ENCODE measurements at regions not wholly inside any gene's neighbourhood (a gene's known extent, or its start where the extent isn't known, plus 50 kb on each side); places are given as distances from the start of the nearest gene placed in this dataset.

DNA sequence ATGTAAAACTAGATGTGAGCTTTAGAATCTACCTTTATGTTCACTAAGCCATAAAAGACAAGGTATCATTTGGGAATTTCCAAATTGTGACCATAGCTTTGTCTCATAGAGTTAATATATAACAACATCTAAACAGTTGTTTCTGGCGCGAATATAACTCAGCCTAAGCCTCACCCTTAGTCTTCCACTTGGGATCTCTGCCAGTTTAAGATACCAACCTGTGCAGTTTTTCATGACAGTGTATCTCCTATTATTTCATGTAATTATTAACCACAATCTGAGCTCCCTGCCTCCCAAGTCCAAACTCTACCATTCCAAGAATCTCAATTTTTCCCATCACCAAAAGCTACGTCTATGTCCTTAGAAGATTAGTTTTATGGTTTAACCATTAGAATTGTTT is 572.5 kb upstream of the ISX start:
- intact Hi-C loops (cut with micrococcal nuclease), result no loop called here
- H3K9me3 ChIP-seq (replicated peaks), result peaks cover 29% of the 10 kb centered on the region
- peaks cover 21% of the 10 kb centered on the region for H3K27me3 ChIP-seq (ENCODE audit: low read depth)
- DNase-seq, result no peak
- H3K36me3 ChIP-seq, result no peaks in the 10 kb centered on the region
- H3K4me3 ChIP-seq, result no peak overlapping the region
- no peak overlapping the region for H3K27ac ChIP-seq (replicated peaks)
- TF ChIP-seq, protein P1, sequence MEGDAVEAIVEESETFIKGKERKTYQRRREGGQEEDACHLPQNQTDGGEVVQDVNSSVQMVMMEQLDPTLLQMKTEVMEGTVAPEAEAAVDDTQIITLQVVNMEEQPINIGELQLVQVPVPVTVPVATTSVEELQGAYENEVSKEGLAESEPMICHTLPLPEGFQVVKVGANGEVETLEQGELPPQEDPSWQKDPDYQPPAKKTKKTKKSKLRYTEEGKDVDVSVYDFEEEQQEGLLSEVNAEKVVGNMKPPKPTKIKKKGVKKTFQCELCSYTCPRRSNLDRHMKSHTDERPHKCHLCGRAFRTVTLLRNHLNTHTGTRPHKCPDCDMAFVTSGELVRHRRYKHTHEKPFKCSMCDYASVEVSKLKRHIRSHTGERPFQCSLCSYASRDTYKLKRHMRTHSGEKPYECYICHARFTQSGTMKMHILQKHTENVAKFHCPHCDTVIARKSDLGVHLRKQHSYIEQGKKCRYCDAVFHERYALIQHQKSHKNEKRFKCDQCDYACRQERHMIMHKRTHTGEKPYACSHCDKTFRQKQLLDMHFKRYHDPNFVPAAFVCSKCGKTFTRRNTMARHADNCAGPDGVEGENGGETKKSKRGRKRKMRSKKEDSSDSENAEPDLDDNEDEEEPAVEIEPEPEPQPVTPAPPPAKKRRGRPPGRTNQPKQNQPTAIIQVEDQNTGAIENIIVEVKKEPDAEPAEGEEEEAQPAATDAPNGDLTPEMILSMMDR (IDR thresholded peaks at IDR 0.05; ENCODE audit: borderline replicate concordance), result no peak
- H3K4me1 ChIP-seq, result no peaks in the 10 kb centered on the region

GRCh38 chr22:34501366-34501965 is 564.5 kb upstream of the ISX start:
- Histone ChIP-seq H3K36me3 (no peaks in the 10 kb centered on the region), H3K4me1 (no peaks in the 10 kb centered on the region), H3K4me3 (no peak overlapping the region), H3K27ac (replicated peaks) (no peak overlapping the region), H3K27me3 (ENCODE audit: low read depth) (peaks cover 27% of the 10 kb centered on the region), H3K9me3 (replicated peaks) (peaks cover 20% of the 10 kb centered on the region)
- intact Hi-C loops (cut with micrococcal nuclease), result no loop called here
- no peak for DNase-seq
- TF ChIP-seq, protein P1 (IDR thresholded peaks at IDR 0.05; ENCODE audit: borderline replicate concordance), result no peak

DNA sequence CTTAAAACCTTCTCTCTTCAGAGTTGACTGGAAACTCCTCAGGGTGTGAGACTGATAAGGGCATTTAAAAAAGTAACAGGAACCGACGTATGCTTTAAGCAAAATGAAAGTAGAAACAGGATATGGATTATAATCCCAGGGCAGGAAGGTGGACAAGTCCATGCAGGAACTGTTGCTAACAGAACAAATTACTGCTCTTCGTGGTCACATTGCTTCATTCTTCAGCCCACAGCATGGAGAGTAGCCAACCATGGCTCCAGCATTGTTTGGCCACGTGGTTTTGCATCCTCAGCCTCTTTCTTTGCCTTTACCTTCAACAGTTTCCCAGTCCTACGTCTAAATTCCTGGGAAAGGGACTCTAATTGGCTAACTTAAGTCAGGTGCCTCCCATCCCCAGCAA is 563.1 kb upstream of the ISX start:
- Histone ChIP-seq H3K36me3 (no peaks in the 10 kb centered on the region), H3K9me3 (replicated peaks) (peaks cover 10% of the 10 kb centered on the region), H3K27ac (replicated peaks) (no peak overlapping the region), H3K4me1 (no peaks in the 10 kb centered on the region), H3K27me3 (ENCODE audit: low read depth) (peaks cover 27% of the 10 kb centered on the region), H3K4me3 (no peak overlapping the region)
- intact Hi-C loops (cut with micrococcal nuclease), result no loop called here
- DNase-seq, result no peak
- TF ChIP-seq, protein P1 (IDR thresholded peaks at IDR 0.05; ENCODE audit: borderline replicate concordance), result no peak

GRCh38 chr22:34508797-34509196 is 557.2 kb upstream of the ISX start:
- H3K4me1 ChIP-seq, result no peaks in the 10 kb centered on the region
- no peak overlapping the region for H3K4me3 ChIP-seq
- H3K27me3 ChIP-seq (ENCODE audit: low read depth), result peaks cover 74% of the 10 kb centered on the region
- H3K36me3 ChIP-seq, result no peaks in the 10 kb centered on the region
- no peak for DNase-seq
- intact Hi-C loops (cut with micrococcal nuclease), result no loop called here
- H3K9me3 ChIP-seq (replicated peaks), result no peaks in the 10 kb centered on the region
- H3K27ac ChIP-seq (replicated peaks), result no peak overlapping the region
- TF ChIP-seq, protein P1 (IDR thresholded peaks at IDR 0.05; ENCODE audit: borderline replicate concordance), result no peak

DNA sequence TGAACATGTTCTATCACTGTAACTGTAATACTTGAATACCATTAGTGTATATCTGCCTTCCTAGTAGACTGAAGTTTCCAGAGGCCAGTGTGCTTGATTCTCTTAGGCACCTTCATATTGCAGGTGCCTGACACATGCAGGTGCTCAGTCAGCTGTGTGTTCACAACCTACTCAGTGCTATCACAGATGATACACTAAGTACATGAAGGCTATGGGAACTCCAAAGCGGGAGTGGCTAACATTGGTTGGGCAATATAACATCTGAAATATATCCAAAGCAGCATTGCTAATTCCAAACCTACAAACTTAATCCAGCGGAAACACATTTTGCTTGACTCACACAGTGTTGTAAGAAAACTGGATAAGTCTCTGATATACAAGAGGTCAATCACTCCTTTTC is 539.3 kb upstream of the ISX start:
- Histone ChIP-seq H3K27ac (replicated peaks) (no peak overlapping the region), H3K36me3 (no peaks in the 10 kb centered on the region), H3K9me3 (replicated peaks) (no peaks in the 10 kb centered on the region), H3K4me1 (no peaks in the 10 kb centered on the region), H3K27me3 (ENCODE audit: low read depth) (peaks cover 40% of the 10 kb centered on the region), H3K4me3 (no peak overlapping the region)
- intact Hi-C loops (cut with micrococcal nuclease), result no loop called here
- no peak for DNase-seq
- TF ChIP-seq, protein P1 (IDR thresholded peaks at IDR 0.05; ENCODE audit: borderline replicate concordance), result no peak

Measured in left ventricle myocardium inferior (tissue), 1 donor.